HEK293 (cell line): ENCODE measurements at regions not wholly inside any gene's neighbourhood (a gene's known extent, or its start where the extent isn't known, plus 50 kb on each side); places are given as distances from the start of the nearest gene placed in this dataset.

Experiments used
- CTCF ChIA-PET: fragments of 350-600 bp; formaldehyde crosslinking; extraction: SDS; loops from one replicate; lab custom pipeline; 2021; ENCODE audit warnings: antibody characterized with exemption; lab: Yijun Ruan, JAX
- POLR2A ChIA-PET: fragments of 300-600 bp; formaldehyde crosslinking; extraction: SDS; loops from one replicate; lab custom pipeline; 2020; ENCODE audit warnings: antibody characterized with exemption, inconsistent platforms; lab: Yijun Ruan, JAX
- H3K27ac ChIP-seq: fragments of 200-500 bp; sonication (Bioruptor generic); 2 replicates; pipeline ENCODE4 v1.5.1; 2014; ENCODE audit warnings: low read depth, low read length, control low read depth, inconsistent platforms; ENCODE audit errors: extremely low read depth
- H3K36me3 ChIP-seq, 2 experiments: fragments of 200-500 bp in 1 of 2; sonication (Bioruptor generic) in 1 of 2; 1 replicate in 1 of 2; 2 replicates in 1 of 2; pipeline ENCODE4 v1.5.1; 2014 to 2017; ENCODE audit warnings: inconsistent platforms in 2 of 2, low read length in 2 of 2; ENCODE audit not compliant: control insufficient read depth in 2 of 2, insufficient read depth in 1 of 2
- H3K4me1 ChIP-seq: fragments of 200-500 bp; sonication (Bioruptor generic); 2 replicates; pipeline ENCODE4 v1.5.1; 2014; ENCODE audit warnings: mild to moderate bottlenecking, low read length, inconsistent platforms; ENCODE audit not compliant: control insufficient read depth, insufficient read depth
- H3K4me3 ChIP-seq: 2 replicates; pipeline ENCODE4 v1.5.1; 2011; ENCODE audit warnings: low read depth, mild to moderate bottlenecking, control low read depth, low read length, moderate library complexity
- H3K9me3 ChIP-seq: fragments of 200-500 bp; sonication (Bioruptor generic); 2 replicates; pipeline ENCODE4 v1.5.1; 2014; ENCODE audit warnings: low read depth, low read length, inconsistent platforms; ENCODE audit not compliant: control insufficient read depth, insufficient read depth
- HIC1 ChIP-seq: fragments of 450-650 bp; formaldehyde crosslinking; IDR thresholded peaks from 2 replicates; pipeline ENCODE4 v1.5.1; 2016; ENCODE audit warnings: missing biosample characterization, missing genetic modification characterization
- KLF10 ChIP-seq: fragments of 450-650 bp; IDR thresholded peaks from 2 replicates; pipeline ENCODE4 v1.5.1; 2018; ENCODE audit warnings: missing biosample characterization, mild to moderate bottlenecking, missing genetic modification characterization
- MZF1 ChIP-seq: fragments of 450-650 bp; formaldehyde crosslinking; IDR thresholded peaks from 2 replicates; pipeline ENCODE4 v1.5.1; 2017; ENCODE audit warnings: missing biosample characterization, missing genetic modification characterization, borderline replicate concordance
- ZBTB17 ChIP-seq: fragments of 450-650 bp; formaldehyde crosslinking; IDR thresholded peaks from 2 replicates; pipeline ENCODE4 v1.5.1; 2016; ENCODE audit warnings: missing biosample characterization, missing genetic modification characterization
- ZBTB49 ChIP-seq: fragments of 450-650 bp; formaldehyde crosslinking; IDR thresholded peaks from 2 replicates; pipeline ENCODE4 v1.5.1; 2016; ENCODE audit warnings: missing biosample characterization, missing genetic modification characterization, low read depth
- ZFP69B ChIP-seq: fragments of 450-650 bp; formaldehyde crosslinking; IDR thresholded peaks from 2 replicates; pipeline ENCODE4 v1.5.1; 2016; ENCODE audit warnings: missing biosample characterization, missing genetic modification characterization
- ZNF112 ChIP-seq: fragments of 450-650 bp; formaldehyde crosslinking; IDR thresholded peaks from 2 replicates; pipeline ENCODE4 v1.5.0; 2017; ENCODE audit warnings: missing biosample characterization, missing genetic modification characterization
- ZNF2 ChIP-seq: fragments of 450-650 bp; formaldehyde crosslinking; IDR thresholded peaks from 2 replicates; pipeline ENCODE4 v1.5.1; 2016; ENCODE audit warnings: missing biosample characterization, missing genetic modification characterization
- ZNF223 ChIP-seq: fragments of 450-650 bp; formaldehyde crosslinking; IDR thresholded peaks from 2 replicates; pipeline ENCODE4 v1.5.1; 2016; ENCODE audit warnings: missing biosample characterization, missing genetic modification characterization
- ZNF266 ChIP-seq: fragments of 450-650 bp; formaldehyde crosslinking; IDR thresholded peaks from 2 replicates; pipeline ENCODE4 v1.5.1; 2016; ENCODE audit warnings: missing biosample characterization, missing genetic modification characterization, low read depth
- ZNF335 ChIP-seq: fragments of 450-650 bp; formaldehyde crosslinking; conservative IDR thresholded peaks from 2 replicates; pipeline ENCODE4 v1.5.1; 2016; ENCODE audit warnings: missing biosample characterization, missing genetic modification characterization
- ZNF354C ChIP-seq: fragments of 450-650 bp; formaldehyde crosslinking; IDR thresholded peaks from 2 replicates; pipeline ENCODE4 v1.5.1; 2016; ENCODE audit warnings: missing biosample characterization, missing genetic modification characterization, low read depth, borderline replicate concordance
- ZNF416 ChIP-seq: fragments of 450-650 bp; formaldehyde crosslinking; IDR thresholded peaks from 2 replicates; pipeline ENCODE4 v1.5.1; 2016; ENCODE audit warnings: missing biosample characterization, missing genetic modification characterization
- ZNF544 ChIP-seq: fragments of 450-650 bp; formaldehyde crosslinking; IDR thresholded peaks from 2 replicates; pipeline ENCODE4 v1.5.0; 2017; ENCODE audit warnings: missing biosample characterization, missing genetic modification characterization
- ZNF548 ChIP-seq: fragments of 450-650 bp; formaldehyde crosslinking; IDR thresholded peaks from 2 replicates; pipeline ENCODE4 v1.5.1; 2016; ENCODE audit warnings: missing biosample characterization, missing genetic modification characterization
- ZNF555 ChIP-seq: fragments of 450-650 bp; formaldehyde crosslinking; conservative IDR thresholded peaks from 2 replicates; pipeline ENCODE4 v1.5.1; 2017; ENCODE audit warnings: missing biosample characterization, mild to moderate bottlenecking, missing genetic modification characterization, inconsistent platforms
- ZNF571 ChIP-seq: fragments of 450-650 bp; formaldehyde crosslinking; IDR thresholded peaks from 2 replicates; pipeline ENCODE4 v1.5.0; 2017; ENCODE audit warnings: missing biosample characterization, missing genetic modification characterization
- ZNF621 ChIP-seq: fragments of 450-650 bp; formaldehyde crosslinking; IDR thresholded peaks from 2 replicates; pipeline ENCODE4 v1.5.1; 2017; ENCODE audit warnings: missing biosample characterization, missing genetic modification characterization
- ZNF624 ChIP-seq: fragments of 450-650 bp; formaldehyde crosslinking; IDR thresholded peaks from 2 replicates; pipeline ENCODE4 v1.5.1; 2017; ENCODE audit warnings: missing biosample characterization, missing genetic modification characterization
- ZNF654 ChIP-seq: fragments of 450-650 bp; formaldehyde crosslinking; IDR thresholded peaks from 2 replicates; pipeline ENCODE4 v1.5.1; 2016; ENCODE audit warnings: low read depth, missing biosample characterization, missing genetic modification characterization
- ZNF701 ChIP-seq: fragments of 450-650 bp; formaldehyde crosslinking; IDR thresholded peaks from 2 replicates; pipeline ENCODE4 v1.5.1; 2016; ENCODE audit warnings: missing biosample characterization, missing genetic modification characterization
- ZNF747 ChIP-seq: fragments of 450-650 bp; formaldehyde crosslinking; IDR thresholded peaks from 2 replicates; pipeline ENCODE4 v1.5.1; 2016; ENCODE audit warnings: missing biosample characterization, missing genetic modification characterization
- ZNF76 ChIP-seq: fragments of 450-650 bp; formaldehyde crosslinking; IDR thresholded peaks from 2 replicates; pipeline ENCODE4; 2016; ENCODE audit warnings: low read depth, missing biosample characterization, missing genetic modification characterization, borderline replicate concordance
- ZNF776 ChIP-seq: fragments of 450-650 bp; formaldehyde crosslinking; IDR thresholded peaks from 2 replicates; pipeline ENCODE4 v1.5.0; 2017; ENCODE audit warnings: missing biosample characterization, missing genetic modification characterization, borderline replicate concordance
- ZSCAN16 ChIP-seq: fragments of 450-650 bp; formaldehyde crosslinking; IDR thresholded peaks from 2 replicates; pipeline ENCODE4 v1.5.1; 2016; ENCODE audit warnings: missing biosample characterization, missing genetic modification characterization
- ZXDB ChIP-seq: fragments of 450-650 bp; formaldehyde crosslinking; IDR thresholded peaks from 2 replicates; pipeline ENCODE4 v1.5.1; 2016; ENCODE audit warnings: missing biosample characterization, missing genetic modification characterization
- TF ChIP-seq, protein P1 (sequence below): sonication (generic); formaldehyde crosslinking; IDR thresholded peaks from 2 replicates; pipeline ENCODE4 v1.8.1; 2022; ENCODE audit warnings: mild to moderate bottlenecking, moderate library complexity, missing genetic modification reagents

DNA sequence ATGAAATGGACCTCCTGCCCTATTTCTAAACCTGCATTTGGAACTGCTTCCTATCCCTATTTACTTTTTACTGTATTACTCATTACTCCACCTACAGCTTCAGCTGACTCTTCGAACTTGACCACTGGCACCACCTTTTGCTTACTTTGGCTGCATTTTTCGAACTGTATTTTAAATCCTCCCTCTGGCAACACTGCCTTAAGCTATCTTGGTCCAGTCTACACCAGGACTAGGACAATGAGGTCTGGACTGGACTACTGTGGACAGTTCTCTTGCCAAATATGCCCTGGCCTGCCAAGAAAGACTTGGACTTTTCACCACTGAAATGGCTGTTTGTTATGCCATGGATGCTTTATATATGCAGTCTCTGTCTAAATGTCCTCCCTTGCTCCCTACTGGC, 328.1 kb downstream of the BTG1 start (continued):
- TF ChIP-seq ZXDB: no peak
- TF ChIP-seq ZNF747 (tag by site-specific recombination): no peak
- TF ChIP-seq ZNF571 (tag by site-specific recombination): no peak
- TF ChIP-seq ZNF701 (tag by site-specific recombination): no peak

DNA sequence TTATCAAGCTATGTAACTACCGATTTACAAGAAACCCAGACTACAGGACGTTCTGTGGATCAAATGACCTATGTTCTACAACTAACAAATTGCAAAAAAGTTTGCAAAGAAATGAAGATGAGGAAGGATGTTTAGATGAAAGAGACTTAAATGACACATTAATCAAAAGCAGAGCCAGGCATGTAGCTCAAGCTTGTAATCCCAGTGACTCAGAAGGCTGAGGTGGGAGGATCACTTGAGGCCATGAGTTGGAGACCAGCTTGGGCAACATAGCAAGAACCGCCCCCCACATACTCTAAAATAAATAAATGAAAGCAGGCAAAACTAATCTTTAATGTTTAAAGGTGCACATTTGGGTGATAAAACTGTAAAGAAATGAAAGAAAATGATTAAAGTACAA, 331.9 kb downstream of the BTG1 start:
- ChIA-PET CTCF (interaction anchor here (0.6 kb wide), 1 partner anchor 12 kb away, joined by 3 read pairs; no protein-coding TSS in a partner anchor), POLR2A (no interaction called here)

GRCh38 chr12:91811481-91812287, 334.0 kb downstream of the BTG1 start:
- CTCF ChIA-PET: interaction anchor here (0.5 to 2.6 kb wide), 47 partner anchors 9 to 866 kb away, joined by 3 to 18 read pairs (median 4); partner anchors contain the start of gene BTG1
- no peaks in the 10 kb centered on the region for H3K4me1 ChIP-seq
- H3K36me3 ChIP-seq: no peaks in the 10 kb centered on the region
- no peaks in the 10 kb centered on the region for H3K9me3 ChIP-seq
- POLR2A ChIA-PET: interaction anchor here (1.1 to 2.2 kb wide), 2 partner anchors 332 to 334 kb away, joined by 4 to 5 read pairs; partner anchors contain the start of gene BTG1
- no peak overlapping the region for H3K4me3 ChIP-seq
- no peak overlapping the region for H3K27ac ChIP-seq
- no peak for TF ChIP-seq ZNF747 (tag by site-specific recombination)
- no peak for TF ChIP-seq ZNF223 (tag by site-specific recombination)
- TF ChIP-seq ZNF555 (tag by site-specific recombination): no peak
- no peak for TF ChIP-seq ZNF548 (tag by site-specific recombination)
- TF ChIP-seq ZNF112 (tag by site-specific recombination): no peak
- peak; percentile 45 for TF ChIP-seq ZNF654
- TF ChIP-seq ZNF2 (tag by site-specific recombination): no peak
- no peak for TF ChIP-seq ZNF776 (tag by site-specific recombination)
- TF ChIP-seq HIC1 (tag by site-specific recombination): no peak
- TF ChIP-seq ZNF335 (tag by site-specific recombination): no peak
- TF ChIP-seq ZNF354C: no peak
- TF ChIP-seq ZNF624 (tag by site-specific recombination): no peak
- no peak for TF ChIP-seq ZNF76 (tag by site-specific recombination)
- TF ChIP-seq ZNF416 (tag by site-specific recombination): no peak
- no peak for TF ChIP-seq ZSCAN16
- TF ChIP-seq, protein P1, sequence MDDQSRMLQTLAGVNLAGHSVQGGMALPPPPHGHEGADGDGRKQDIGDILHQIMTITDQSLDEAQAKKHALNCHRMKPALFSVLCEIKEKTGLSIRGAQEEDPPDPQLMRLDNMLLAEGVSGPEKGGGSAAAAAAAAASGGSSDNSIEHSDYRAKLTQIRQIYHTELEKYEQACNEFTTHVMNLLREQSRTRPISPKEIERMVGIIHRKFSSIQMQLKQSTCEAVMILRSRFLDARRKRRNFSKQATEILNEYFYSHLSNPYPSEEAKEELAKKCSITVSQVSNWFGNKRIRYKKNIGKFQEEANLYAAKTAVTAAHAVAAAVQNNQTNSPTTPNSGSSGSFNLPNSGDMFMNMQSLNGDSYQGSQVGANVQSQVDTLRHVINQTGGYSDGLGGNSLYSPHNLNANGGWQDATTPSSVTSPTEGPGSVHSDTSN (CRISPR knock-in tag): no peak

More for the DNA sequence above, 331.9 kb downstream of the BTG1 start:
- no peak overlapping the region for H3K4me3 ChIP-seq
- no peaks in the 10 kb centered on the region for H3K36me3 ChIP-seq
- no peak for TF ChIP-seq ZFP69B (tag by site-specific recombination)
- no peak for TF ChIP-seq ZBTB49 (tag by site-specific recombination)
- no peak for TF ChIP-seq ZNF544 (tag by site-specific recombination)
- no peak for TF ChIP-seq ZNF266 (tag by site-specific recombination)
- TF ChIP-seq ZNF223 (tag by site-specific recombination): no peak
- TF ChIP-seq ZNF2 (tag by site-specific recombination): no peak
- no peak for TF ChIP-seq ZNF621
- TF ChIP-seq MZF1: no peak
- no peak for TF ChIP-seq KLF10 (tag by site-specific recombination)
- TF ChIP-seq ZNF555 (tag by site-specific recombination): no peak
- no peak for TF ChIP-seq ZBTB17 (tag by site-specific recombination)
- TF ChIP-seq ZNF354C: no peak
- H3K27ac ChIP-seq: no peak overlapping the region
- H3K4me1 ChIP-seq: no peaks in the 10 kb centered on the region
- H3K9me3 ChIP-seq: no peaks in the 10 kb centered on the region
